Fibroblast of the aortic adventitia (primary cell): ENCODE measurements at regions not wholly inside any gene's neighbourhood (a gene's known extent, or its start where the extent isn't known, plus 50 kb on each side); places are given as distances from the start of the nearest gene placed in this dataset.
A peak's percentile ranks its signal among the peaks of the same experiment; 100 is the strongest.

Source experiments
- DNase-seq: peaks from one replicate; pipeline ENCODE4 v3.0.0-alpha.2; 2010; ENCODE audit warnings: low read depth
- H3K4me3 ChIP-seq: 2 replicates; pipeline ENCODE4 v1.5.1; 2011; ENCODE audit warnings: low read depth, mild to moderate bottlenecking, control low read depth, low read length, moderate library complexity
- CTCF ChIP-seq: IDR thresholded peaks from 2 replicates; pipeline ENCODE4 v1.5.1; 2011; ENCODE audit warnings: mild to moderate bottlenecking, low read length, control low read depth, inconsistent platforms; ENCODE audit not compliant: insufficient read depth

DNA sequence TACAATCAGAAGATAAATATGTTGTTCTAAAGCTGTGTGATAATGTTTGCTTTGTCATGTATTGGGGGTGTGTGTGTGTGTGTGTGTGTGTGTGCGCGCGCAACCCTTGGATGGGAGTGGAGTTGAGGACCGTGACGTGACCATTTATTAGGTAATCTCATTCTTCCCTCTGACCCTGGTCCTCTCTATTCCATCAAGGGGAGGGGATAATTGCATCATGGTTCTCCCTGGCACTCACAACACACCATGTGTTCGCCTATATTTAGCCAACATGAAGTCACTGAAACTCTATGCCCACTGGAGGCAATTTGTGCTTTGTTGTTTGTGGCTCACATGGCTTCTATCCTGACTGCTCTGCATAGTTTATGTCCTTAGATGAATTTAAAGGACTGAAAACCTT is 79.8 kb upstream of the LRPPRC start:
- DNase-seq, result peak; percentile 84
- no peak for TF ChIP-seq CTCF
- H3K4me3 ChIP-seq, result no peak overlapping the region

- TF ChIP-seq CTCF, result no peak
- DNase-seq, result no peak
- no peak overlapping the region for H3K4me3 ChIP-seq
Observed at GRCh38 chr2:44077942-44078511, 82.2 kb upstream of the LRPPRC start.

DNA sequence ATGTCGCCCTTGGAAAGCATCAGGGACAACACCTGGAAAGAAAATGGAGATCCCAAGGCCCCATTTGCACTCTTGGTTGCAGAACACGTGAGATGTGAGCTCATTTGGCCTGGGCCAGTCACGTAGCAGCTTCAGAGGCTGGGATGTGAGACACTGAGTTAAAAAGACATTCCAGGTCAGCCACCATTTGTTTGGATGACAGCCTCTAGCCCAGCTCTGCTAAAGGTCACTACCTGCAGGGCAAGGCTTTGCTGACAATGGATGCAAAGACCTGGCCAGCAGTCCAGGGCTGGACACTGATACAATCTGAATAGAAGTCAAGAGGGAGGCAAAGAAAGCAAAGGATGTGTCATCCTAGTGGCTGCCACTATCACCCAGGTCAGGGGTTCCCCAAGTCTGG is 83.9 kb upstream of the LRPPRC start:
- no peak overlapping the region for H3K4me3 ChIP-seq
- no peak for TF ChIP-seq CTCF
- no peak for DNase-seq

DNA sequence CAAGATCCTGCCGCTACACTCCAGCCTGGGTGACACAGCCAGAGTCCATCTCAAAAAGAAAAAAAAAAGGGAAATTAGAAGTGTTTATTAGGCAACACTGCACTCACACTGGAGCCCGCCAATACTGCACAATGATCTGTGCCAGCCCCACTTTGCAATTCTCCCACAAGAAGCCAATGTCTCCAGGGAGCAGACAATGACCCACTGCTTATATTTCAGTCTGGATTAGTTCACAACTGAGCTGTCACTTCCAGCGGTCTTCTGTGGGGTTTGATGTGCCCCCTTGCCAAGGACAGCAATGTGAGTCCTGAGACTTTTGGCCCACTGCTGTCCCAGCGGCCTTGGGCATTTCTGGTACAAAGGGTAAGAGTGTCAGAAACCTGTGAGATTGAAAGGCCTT is 85.6 kb upstream of the PPM1B start:
- no peak for DNase-seq

GRCh38 chr2:44084850-44085249 is 83.8 kb upstream of the PPM1B start:
- no peak overlapping the region for H3K4me3 ChIP-seq
- no peak for TF ChIP-seq CTCF
- DNase-seq, result no peak

More for the DNA sequence above, 85.6 kb upstream of the PPM1B start:
- TF ChIP-seq CTCF, result no peak
- H3K4me3 ChIP-seq, result no peak overlapping the region

- no peak overlapping the region for H3K4me3 ChIP-seq
- no peak for TF ChIP-seq CTCF
- no peak for DNase-seq
Observed at GRCh38 chr2:44086629-44087028, 82.0 kb upstream of the PPM1B start.
